OCI-LY3 (cell line): ENCODE measurements at regions not wholly inside any gene's neighbourhood (a gene's known extent, or its start where the extent isn't known, plus 50 kb on each side); places are given as distances from the start of the nearest gene placed in this dataset.

Experiments
- H2AFZ ChIP-seq: fragments of 200-600, 300-600 bp; shearing (Covaris generic); 2 replicates; pipeline ENCODE4 v1.6.0; 2014; ENCODE audit warnings: antibody characterized with exemption, low read depth, low read length
- H3K27ac ChIP-seq: fragments of 200-600, 300-600 bp; sonication (generic); 2 replicates; pipeline ENCODE4 v1.5.1; 2014; ENCODE audit warnings: mild to moderate bottlenecking, low read length, moderate library complexity, mixed read lengths
- H3K27me3 ChIP-seq: fragments of 200-600, 300-600 bp; sonication (generic); 2 replicates; pipeline ENCODE4 v1.6.1; 2014; ENCODE audit warnings: low read depth, low read length, mixed read lengths
- H3K36me3 ChIP-seq: fragments of 200-600, 300-600 bp; sonication (generic); replicated peaks from 2 replicates; pipeline ENCODE3; 2014; ENCODE audit warnings: low read depth, low read length, mixed read lengths
- H3K4me1 ChIP-seq: fragments of 300-600, 200-600 bp; sonication (generic); 2 replicates; pipeline ENCODE4 v1.6.1; 2014; ENCODE audit warnings: low read length, mixed read lengths
- H3K4me2 ChIP-seq: fragments of 200-600, 300-600 bp; sonication (generic); 2 replicates; pipeline ENCODE4 v1.6.1; 2014; ENCODE audit warnings: low read length, mixed read lengths
- H3K4me3 ChIP-seq: fragments of 300-600, 200-600 bp; sonication (generic); 2 replicates; pipeline ENCODE4 v1.5.1; 2014; ENCODE audit warnings: antibody characterized with exemption, mild to moderate bottlenecking, low read length, moderate library complexity
- H3K79me2 ChIP-seq: fragments of 300-600, 200-600 bp; shearing (Covaris generic); 2 replicates; pipeline ENCODE4 v1.6.1; 2014; ENCODE audit warnings: mild to moderate bottlenecking, low read length, mixed read lengths
- H3K9ac ChIP-seq: fragments of 300-600, 200-600 bp; shearing (Covaris generic); 2 replicates; pipeline ENCODE4 v1.6.0; 2014; ENCODE audit warnings: mild to moderate bottlenecking, low read length, moderate library complexity
- H3K9me3 ChIP-seq: fragments of 200-600, 300-600 bp; shearing (Covaris generic); 2 replicates; pipeline ENCODE4 v1.6.1; 2014; ENCODE audit warnings: low read length, mixed read lengths; ENCODE audit not compliant: insufficient read depth
- H4K20me1 ChIP-seq: fragments of 200-600, 300-600 bp; sonication (generic); 2 replicates; pipeline ENCODE4 v1.6.1; 2016; ENCODE audit warnings: low read length, mixed read lengths; ENCODE audit not compliant: insufficient read depth
- EZH2phosphoT487 ChIP-seq: fragments of 200-600 bp; shearing (Covaris generic); IDR thresholded peaks from 2 replicates; pipeline ENCODE4 v1.6.1; 2018; ENCODE audit warnings: antibody characterized with exemption, mixed run types, low read depth
- TF ChIP-seq, protein P1 (sequence below): fragments of 200-600, 300-600 bp; sonication (generic); IDR thresholded peaks from 2 replicates; pipeline ENCODE4 v1.5.1; 2014; ENCODE audit warnings: antibody characterized with exemption, low read length, low read depth

DNA sequence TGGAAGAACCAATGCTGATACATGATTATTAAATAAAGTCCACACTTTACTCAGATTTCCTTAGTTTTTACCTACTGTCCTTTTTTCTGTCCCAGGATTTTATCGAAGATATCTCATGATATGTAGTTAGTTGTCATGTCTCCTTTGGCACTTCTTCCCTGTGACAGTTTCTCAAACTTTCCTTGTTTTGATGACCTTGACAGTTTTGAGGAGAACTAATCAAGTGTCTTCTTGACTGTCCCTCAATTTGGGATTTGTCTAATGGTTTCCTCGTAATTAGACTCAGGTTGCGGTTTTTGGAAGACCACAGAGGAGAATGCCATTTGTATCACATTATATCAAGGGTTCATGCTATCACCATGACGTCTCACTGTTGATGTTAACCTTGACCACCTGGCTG, 483.1 kb upstream of the ZNF608 start:
- Histone ChIP-seq H3K4me1 (peaks cover 8% of the 10 kb centered on the region), H3K9me3 (no peaks in the 10 kb centered on the region), H3K4me3 (no peak overlapping the region), H3K27ac (no peak overlapping the region), H2AFZ (no peak overlapping the region), H3K79me2 (no peaks in the 10 kb centered on the region), H3K9ac (no peak overlapping the region), H3K4me2 (no peak overlapping the region), H3K27me3 (no peaks in the 10 kb centered on the region), H3K36me3 (no peaks in the 10 kb centered on the region), H4K20me1 (no peaks in the 10 kb centered on the region)
- TF ChIP-seq, protein P1, sequence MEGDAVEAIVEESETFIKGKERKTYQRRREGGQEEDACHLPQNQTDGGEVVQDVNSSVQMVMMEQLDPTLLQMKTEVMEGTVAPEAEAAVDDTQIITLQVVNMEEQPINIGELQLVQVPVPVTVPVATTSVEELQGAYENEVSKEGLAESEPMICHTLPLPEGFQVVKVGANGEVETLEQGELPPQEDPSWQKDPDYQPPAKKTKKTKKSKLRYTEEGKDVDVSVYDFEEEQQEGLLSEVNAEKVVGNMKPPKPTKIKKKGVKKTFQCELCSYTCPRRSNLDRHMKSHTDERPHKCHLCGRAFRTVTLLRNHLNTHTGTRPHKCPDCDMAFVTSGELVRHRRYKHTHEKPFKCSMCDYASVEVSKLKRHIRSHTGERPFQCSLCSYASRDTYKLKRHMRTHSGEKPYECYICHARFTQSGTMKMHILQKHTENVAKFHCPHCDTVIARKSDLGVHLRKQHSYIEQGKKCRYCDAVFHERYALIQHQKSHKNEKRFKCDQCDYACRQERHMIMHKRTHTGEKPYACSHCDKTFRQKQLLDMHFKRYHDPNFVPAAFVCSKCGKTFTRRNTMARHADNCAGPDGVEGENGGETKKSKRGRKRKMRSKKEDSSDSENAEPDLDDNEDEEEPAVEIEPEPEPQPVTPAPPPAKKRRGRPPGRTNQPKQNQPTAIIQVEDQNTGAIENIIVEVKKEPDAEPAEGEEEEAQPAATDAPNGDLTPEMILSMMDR = no peak
- no peak for TF ChIP-seq EZH2phosphoT487

DNA sequence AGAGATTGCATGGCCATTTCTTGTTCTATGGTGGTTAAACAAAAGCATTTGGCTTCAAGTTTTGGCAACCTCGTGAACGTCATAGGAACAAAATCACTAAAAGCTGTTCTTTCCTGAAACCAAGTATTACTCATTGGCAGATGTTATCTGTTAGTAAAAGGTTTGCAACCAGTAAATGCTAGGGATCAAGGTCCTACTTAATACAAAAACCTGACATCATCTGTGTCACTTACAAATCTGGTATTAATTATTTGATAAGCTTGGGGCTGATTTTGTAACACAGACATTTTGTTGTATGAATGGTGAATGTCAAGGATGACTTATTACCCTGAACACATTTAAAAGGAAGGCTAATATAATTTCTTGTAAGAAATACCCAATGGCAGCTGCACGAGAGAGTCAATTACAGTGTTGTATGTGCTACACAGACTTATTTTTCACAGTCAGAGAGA, 486.4 kb upstream of the ZNF608 start:
- TF ChIP-seq EZH2phosphoT487 = no peak
- TF ChIP-seq, protein P1 = no peak
- Histone ChIP-seq H3K4me3 (no peak overlapping the region), H3K79me2 (no peaks in the 10 kb centered on the region), H2AFZ (no peak overlapping the region), H3K27ac (no peak overlapping the region), H4K20me1 (no peaks in the 10 kb centered on the region), H3K36me3 (no peaks in the 10 kb centered on the region), H3K9ac (no peak overlapping the region), H3K4me1 (peaks cover 5% of the 10 kb centered on the region), H3K4me2 (no peak overlapping the region), H3K9me3 (no peaks in the 10 kb centered on the region), H3K27me3 (no peaks in the 10 kb centered on the region)

DNA sequence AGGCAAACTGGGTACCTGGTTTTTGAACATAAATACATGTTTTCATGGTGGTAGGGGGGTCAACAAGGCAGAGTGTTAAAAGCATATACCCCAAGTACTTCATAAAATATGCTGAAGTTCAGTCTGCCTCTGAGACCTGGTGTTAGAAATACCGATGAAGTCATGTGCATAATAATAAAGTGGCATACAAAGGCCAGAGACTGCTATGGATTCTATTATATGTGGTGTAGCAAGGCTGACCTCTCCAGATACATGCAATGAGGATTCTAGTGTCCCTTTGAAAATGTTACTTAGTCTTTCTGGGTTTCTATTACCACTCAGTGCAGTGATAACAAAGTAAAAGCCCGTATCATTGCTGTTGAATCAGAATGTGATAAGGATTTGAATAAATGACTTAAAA, 487.5 kb upstream of the ZNF608 start:
- H3K9me3 ChIP-seq = no peaks in the 10 kb centered on the region
- no peak overlapping the region for H3K9ac ChIP-seq
- TF ChIP-seq, protein P1 = no peak
- no peak for TF ChIP-seq EZH2phosphoT487
- no peak overlapping the region for H3K4me2 ChIP-seq
- no peaks in the 10 kb centered on the region for H3K36me3 ChIP-seq
- no peak overlapping the region for H2AFZ ChIP-seq
- no peaks in the 10 kb centered on the region for H3K79me2 ChIP-seq
- no peak overlapping the region for H3K4me3 ChIP-seq
- no peaks in the 10 kb centered on the region for H4K20me1 ChIP-seq
- H3K27me3 ChIP-seq = no peaks in the 10 kb centered on the region
- H3K4me1 ChIP-seq = no peaks in the 10 kb centered on the region
- no peak overlapping the region for H3K27ac ChIP-seq

DNA sequence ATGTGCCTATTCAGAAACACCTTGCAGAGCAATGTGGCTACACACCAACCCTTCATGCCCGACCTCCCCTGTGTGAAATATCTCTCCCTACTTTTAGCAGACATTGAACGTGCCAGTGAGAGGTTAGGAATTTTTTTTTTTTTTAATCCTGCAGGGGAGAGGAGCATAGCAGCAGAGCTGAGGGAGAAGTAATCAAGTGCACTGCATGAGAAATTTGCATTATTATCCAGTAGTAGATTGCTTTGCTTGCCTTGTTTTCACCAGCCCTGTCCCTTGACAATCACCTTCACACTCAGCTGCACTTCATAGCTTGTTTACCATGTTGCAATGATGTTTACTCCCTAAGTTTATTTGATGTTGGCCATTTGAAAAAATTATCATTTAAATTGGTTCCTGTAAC, 489.6 kb upstream of the ZNF608 start:
- Histone ChIP-seq H3K36me3 (no peaks in the 10 kb centered on the region), H2AFZ (no peak overlapping the region), H3K9ac (no peak overlapping the region), H3K27ac (no peak overlapping the region), H3K79me2 (no peaks in the 10 kb centered on the region), H3K4me3 (no peak overlapping the region), H3K4me1 (no peaks in the 10 kb centered on the region), H3K9me3 (no peaks in the 10 kb centered on the region), H4K20me1 (no peaks in the 10 kb centered on the region), H3K27me3 (no peaks in the 10 kb centered on the region), H3K4me2 (no peak overlapping the region)
- no peak for TF ChIP-seq EZH2phosphoT487
- TF ChIP-seq, protein P1 = no peak
